BE2C (cell line): ENCODE measurements at regions not wholly inside any gene's neighbourhood (a gene's known extent, or its start where the extent isn't known, plus 50 kb on each side); places are given as distances from the start of the nearest gene placed in this dataset.

Experiments
- DNase-seq: peaks from one replicate; pipeline ENCODE4 v3.0.0-alpha.2; 2020
- H3K27me3 ChIP-seq: fragments of 250-450 bp; sonication (Bioruptor Pico); 2 replicates; pipeline ENCODE4 v1.5.1; 2020; ENCODE audit warnings: mild to moderate bottlenecking
- H3K36me3 ChIP-seq: fragments of 250-450 bp; sonication (Bioruptor Pico); 2 replicates; pipeline ENCODE4 v1.5.1; 2020; ENCODE audit warnings: mild to moderate bottlenecking
- H3K4me1 ChIP-seq: fragments of 250-450 bp; sonication (Bioruptor Pico); 2 replicates; pipeline ENCODE4 v1.5.1; 2020
- H3K4me3 ChIP-seq: 2 replicates; pipeline ENCODE4 v1.5.1; 2011; ENCODE audit warnings: low read depth, low read length
- H3K9me3 ChIP-seq: fragments of 250-450 bp; sonication (Bioruptor Pico); 2 replicates; pipeline ENCODE4 v1.5.1; 2020
- TF ChIP-seq, protein P1 (sequence below): IDR thresholded peaks from 2 replicates; pipeline ENCODE4 v1.5.1; 2012; ENCODE audit warnings: mild to moderate bottlenecking, low read depth, low read length

DNA sequence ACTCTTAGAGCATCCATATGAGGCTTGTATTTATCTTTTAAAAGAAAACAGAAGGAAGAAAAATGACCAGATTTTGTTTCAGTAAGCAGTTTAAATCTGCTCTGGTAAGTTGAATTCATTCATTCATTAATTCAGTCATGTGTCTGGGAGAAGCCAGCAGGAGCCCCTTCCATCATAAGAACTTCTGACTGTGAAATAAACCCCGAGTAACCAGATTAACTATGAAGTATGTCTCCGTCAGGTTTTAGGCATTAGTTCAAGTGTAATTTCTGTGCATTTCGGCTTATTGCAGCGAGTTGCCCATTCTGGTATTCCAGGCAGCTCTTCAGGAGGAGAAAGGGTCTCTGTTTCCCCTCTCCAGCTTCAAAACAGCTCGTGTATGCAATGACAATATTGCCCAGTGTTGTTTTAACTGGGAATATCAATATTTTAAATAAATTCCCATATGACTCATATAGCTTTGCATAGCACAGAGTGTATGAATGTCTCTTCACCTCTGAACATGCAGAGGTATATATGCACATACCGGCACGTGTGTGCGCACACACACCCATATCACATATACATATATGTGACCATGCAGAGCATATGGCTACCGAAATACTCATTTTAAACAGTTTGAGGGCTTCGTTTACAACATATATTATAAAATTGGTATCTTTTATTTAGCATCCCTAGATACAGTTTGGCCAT is 255.3 kb downstream of the BCOR start:
- no peak overlapping the region for H3K4me3 ChIP-seq
- no peaks in the 10 kb centered on the region for H3K9me3 ChIP-seq
- H3K4me1 ChIP-seq = no peaks in the 10 kb centered on the region
- H3K36me3 ChIP-seq = no peaks in the 10 kb centered on the region
- DNase-seq = no peak
- TF ChIP-seq, protein P1, sequence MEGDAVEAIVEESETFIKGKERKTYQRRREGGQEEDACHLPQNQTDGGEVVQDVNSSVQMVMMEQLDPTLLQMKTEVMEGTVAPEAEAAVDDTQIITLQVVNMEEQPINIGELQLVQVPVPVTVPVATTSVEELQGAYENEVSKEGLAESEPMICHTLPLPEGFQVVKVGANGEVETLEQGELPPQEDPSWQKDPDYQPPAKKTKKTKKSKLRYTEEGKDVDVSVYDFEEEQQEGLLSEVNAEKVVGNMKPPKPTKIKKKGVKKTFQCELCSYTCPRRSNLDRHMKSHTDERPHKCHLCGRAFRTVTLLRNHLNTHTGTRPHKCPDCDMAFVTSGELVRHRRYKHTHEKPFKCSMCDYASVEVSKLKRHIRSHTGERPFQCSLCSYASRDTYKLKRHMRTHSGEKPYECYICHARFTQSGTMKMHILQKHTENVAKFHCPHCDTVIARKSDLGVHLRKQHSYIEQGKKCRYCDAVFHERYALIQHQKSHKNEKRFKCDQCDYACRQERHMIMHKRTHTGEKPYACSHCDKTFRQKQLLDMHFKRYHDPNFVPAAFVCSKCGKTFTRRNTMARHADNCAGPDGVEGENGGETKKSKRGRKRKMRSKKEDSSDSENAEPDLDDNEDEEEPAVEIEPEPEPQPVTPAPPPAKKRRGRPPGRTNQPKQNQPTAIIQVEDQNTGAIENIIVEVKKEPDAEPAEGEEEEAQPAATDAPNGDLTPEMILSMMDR = no peak
- no peaks in the 10 kb centered on the region for H3K27me3 ChIP-seq

DNA sequence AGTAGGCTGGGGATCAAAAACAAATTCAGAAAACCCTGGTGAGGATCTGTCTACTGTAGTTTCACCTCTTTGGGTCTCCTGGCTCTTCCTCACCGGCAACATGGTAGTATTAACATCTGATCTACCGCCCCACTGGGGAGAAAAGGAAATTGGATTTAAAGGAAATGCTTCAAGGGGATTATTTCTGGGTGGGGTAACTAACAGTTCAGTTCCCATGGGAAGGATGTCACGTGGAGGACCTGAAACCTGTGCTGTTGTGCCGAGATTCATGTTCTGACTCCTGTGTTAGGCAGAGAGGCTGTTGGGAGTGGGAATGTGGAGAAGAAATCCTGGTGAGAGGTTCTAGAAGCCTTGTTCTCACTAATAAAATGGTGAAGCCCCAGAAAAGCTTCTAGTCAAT is 254.4 kb downstream of the BCOR start:
- Histone ChIP-seq H3K27me3 (no peaks in the 10 kb centered on the region), H3K9me3 (no peaks in the 10 kb centered on the region), H3K36me3 (no peaks in the 10 kb centered on the region), H3K4me1 (no peaks in the 10 kb centered on the region), H3K4me3 (no peak overlapping the region)
- no peak for DNase-seq
- TF ChIP-seq, protein P1 = no peak

DNA sequence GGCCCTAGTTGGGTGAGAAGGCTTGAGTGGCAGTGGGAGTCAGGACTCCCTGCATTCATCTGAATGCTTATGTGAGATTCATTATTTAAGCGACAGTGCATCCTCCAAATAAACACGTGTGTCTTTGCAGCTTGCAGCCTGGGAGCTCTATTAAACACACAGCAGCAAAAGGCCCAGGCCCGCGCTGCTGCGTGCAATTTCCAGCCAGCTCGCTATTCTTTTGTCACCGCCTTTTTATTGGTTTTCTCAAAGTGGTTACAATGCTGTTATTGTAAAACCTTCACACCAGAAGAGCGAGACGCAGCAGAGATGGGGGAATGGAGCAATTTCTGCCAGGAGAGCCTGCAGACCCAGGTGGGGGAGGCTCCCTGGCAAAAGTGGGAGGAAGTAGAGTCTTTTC is 252.5 kb downstream of the BCOR start:
- no peaks in the 10 kb centered on the region for H3K27me3 ChIP-seq

DNA sequence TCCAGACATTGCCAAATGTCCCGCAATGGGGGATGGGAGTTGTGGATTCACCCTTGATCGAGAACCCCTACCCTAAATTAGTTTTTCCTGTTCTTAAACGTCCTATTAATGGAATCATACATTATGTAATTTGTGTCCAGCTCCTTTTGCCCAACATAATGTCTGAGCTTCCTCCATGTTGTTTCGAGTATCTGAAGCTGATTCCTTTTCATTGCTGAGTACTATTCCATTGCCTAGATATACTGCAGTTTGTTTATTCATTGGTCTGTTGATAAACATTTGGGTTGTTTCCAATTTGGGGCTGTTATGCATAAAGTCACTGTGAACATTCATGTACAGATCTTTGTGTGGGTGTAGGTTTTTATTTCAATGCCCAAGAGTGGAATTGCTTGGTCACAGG is 251.3 kb downstream of the BCOR start:
- Histone ChIP-seq H3K9me3 (no peaks in the 10 kb centered on the region), H3K4me3 (no peak overlapping the region), H3K27me3 (no peaks in the 10 kb centered on the region), H3K36me3 (no peaks in the 10 kb centered on the region), H3K4me1 (no peaks in the 10 kb centered on the region; the same call in 1 of the 2 replicates)
- no peak for DNase-seq
- TF ChIP-seq, protein P1 = no peak

More for the DNA sequence above, 252.5 kb downstream of the BCOR start:
- DNase-seq = no peak
- H3K9me3 ChIP-seq = no peaks in the 10 kb centered on the region
- H3K36me3 ChIP-seq = no peaks in the 10 kb centered on the region
- TF ChIP-seq, protein P1 = no peak
- H3K4me1 ChIP-seq = no peaks in the 10 kb centered on the region
- no peak overlapping the region for H3K4me3 ChIP-seq

DNA sequence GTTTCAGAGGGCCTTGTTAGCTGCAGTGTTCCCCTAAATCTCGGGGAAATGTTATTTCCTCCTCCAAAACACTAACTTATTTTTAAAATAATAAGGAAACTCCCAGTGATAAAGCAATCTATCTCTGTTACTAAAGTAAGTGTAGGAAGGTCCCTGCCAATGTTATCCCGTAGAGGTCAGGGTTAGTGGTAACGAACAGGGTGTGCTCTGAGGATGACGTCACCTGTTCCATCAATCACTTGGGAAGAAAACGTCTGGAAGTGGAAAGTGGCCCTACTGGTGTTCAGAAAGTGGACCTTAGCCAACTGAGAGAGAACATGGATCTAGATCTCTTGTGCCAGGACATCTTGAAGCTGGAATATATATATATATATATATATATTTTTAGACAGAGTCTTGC is 249.5 kb downstream of the BCOR start:
- Histone ChIP-seq H3K4me3 (no peak overlapping the region), H3K4me1 (no peaks in the 10 kb centered on the region; the same call in 1 of the 2 replicates), H3K27me3 (no peaks in the 10 kb centered on the region), H3K9me3 (no peaks in the 10 kb centered on the region), H3K36me3 (no peaks in the 10 kb centered on the region)
- no peak for DNase-seq
- TF ChIP-seq, protein P1 = no peak

DNA sequence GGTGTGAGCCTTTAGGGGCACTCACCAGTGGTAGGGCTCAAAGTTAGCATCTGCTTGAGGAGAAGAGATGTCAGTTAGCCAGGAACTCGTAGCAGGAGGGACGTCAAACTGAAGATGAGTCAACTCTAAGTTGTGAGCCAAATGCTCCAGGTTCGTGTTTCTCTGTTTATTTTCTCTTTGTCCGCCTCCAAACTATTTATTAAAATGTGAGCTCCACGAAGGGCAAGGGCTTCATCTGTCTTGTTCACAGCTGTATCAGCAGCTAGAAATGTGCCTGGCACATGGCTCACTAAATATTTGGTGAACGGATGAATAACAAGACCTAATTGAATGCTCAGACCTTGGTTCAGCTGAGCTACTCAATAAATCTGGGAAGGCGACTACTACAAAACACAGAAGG is 248.9 kb downstream of the BCOR start:
- Histone ChIP-seq H3K27me3 (no peaks in the 10 kb centered on the region), H3K4me3 (no peak overlapping the region), H3K36me3 (no peaks in the 10 kb centered on the region), H3K9me3 (no peaks in the 10 kb centered on the region), H3K4me1 (no peaks in the 10 kb centered on the region; the same call in 1 of the 2 replicates)
- TF ChIP-seq, protein P1 = no peak
- no peak for DNase-seq
